NCI-H1417 treated with DMSO at 0.1 percent for 48 hours (cell line): ENCODE measurements at regions not wholly inside any gene's neighbourhood (a gene's known extent, or its start where the extent isn't known, plus 50 kb on each side); places are given as distances from the start of the nearest gene placed in this dataset.

ENCODE experiments used
- DNase-seq: peaks from one replicate; lab custom pipeline; 2025; lab: John Stamatoyannopoulos, UW

DNA sequence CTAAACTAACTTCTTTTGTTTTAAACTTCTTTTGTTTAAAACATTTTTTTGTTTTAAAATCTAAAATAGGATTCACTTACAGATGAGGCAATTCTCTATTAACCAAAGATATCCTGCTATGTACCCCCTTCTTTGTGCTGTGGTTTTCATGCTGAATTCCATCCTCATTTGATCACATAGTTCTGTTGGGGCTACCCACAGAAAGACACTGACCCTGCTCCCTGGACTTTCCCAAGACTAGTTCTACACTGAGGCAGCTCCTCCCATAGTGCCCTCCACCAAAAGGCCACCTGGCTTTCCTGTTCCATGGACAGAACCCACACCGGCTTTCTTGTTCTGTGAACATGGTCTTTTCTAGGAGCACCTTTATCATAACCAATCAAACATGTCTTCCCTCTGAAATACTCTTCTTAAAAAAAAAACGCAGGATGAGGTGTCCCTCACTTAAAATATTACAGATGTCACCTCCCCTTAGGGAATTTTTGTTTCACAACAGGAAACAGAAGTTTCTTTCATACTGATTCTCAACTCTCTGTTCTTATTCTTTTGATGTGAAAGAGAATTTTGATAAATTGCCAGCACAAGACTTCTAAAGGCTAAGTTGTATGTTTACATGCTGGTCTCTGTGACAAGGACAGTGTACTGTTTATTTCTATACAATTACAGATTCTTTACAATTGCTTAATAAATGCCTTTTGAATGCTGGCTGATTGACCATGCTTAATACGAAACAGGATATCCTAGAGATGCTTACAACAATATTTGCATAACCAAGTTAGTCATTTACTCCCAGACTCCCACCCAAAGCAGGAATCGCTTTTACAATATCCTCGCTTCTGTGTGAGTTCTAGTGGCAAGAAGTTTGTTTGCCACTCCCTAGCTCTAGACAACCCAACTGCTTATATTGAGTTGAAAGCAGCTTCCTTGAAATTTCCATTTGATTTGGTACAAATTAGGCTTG lies 300.4 kb downstream of the DTWD2 start:
- no peak for DNase-seq

- no peak for DNase-seq
These were observed 301.2 kb downstream of the DTWD2 start for GRCh38 chr5:118687100-118687499.

DNA sequence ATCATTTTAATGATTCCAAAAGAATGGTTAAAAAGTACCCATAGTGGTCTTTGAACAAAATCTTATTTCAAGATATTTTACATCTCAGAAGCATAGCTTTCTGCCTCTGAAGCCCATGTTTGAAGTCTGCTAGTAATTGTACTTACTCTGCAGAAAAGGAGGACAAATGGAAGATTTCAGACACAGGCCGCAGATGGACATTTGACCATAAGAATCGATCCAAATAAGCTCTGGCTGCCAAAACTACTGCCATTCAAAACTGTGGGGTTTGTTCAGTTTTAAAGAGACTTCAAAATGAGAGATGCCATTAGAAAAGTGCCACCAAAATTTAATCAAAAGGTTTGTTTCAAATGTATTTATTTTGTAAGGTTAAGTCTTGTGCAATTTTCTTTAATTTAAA lies 306.7 kb downstream of the DTWD2 start:
- no peak for DNase-seq

DNA sequence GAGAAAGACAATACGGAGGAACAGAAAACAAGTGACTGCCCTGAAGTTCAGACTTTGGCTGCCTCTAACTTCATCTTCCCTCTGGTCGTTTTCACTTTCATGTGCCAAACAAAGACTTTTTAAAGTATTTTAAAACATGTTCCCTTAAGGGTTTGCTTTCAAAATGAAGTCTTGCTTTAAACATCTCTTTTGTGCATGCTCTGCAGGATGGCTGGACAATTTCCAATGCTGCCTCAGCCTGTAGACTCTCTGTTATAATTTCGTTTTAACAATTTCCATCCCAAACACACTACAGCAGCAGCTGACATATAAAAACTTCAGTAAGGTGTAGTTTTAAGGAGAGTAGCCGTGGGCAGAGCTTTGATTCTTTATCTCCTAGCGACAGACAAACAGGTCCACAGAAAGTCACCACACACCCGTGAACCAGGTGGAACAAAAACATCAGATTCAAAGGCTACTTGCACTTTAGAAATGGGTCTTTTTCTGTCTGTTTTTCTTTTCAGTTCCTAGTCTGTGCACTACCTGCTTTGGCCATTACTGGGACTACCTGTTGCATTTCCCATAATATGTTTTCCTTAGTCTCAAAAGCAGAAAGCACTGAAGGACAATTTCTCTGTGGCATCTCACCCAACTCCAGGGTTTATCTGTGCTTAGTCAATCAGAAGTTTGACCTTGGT lies 308.9 kb downstream of the DTWD2 start:
- no peak for DNase-seq

GRCh38 chr5:118678746-118679145 lies 309.6 kb downstream of the DTWD2 start:
- no peak for DNase-seq

DNA sequence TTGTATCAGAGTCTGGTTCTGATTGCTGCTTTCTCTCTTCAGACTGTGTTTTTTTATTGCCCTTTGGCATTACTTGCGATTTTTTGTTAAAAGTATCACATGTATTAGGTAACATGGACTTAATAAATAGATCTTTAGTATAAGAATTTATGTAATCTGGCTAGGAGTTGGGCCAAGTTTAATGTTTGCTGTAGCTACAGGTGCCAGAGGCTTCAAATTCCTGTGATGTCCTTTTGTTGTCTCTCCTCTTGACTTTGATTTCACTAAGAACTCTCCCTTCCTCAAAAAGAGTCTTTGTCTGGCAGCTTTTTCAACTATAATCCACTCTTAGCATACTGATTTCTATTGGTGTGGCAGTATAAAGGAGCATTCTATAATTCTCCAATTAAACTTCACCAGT lies 313.1 kb downstream of the DTWD2 start:
- no peak for DNase-seq

- no peak for DNase-seq
These were observed 330.8 kb downstream of the DTWD2 start for GRCh38 chr5:118657576-118657975.

- DNase-seq, result no peak
These were observed 334.5 kb downstream of the DTWD2 start for GRCh38 chr5:118653872-118654271.

GRCh38 chr5:118653183-118653582 lies 335.2 kb downstream of the DTWD2 start:
- DNase-seq, result no peak

DNA sequence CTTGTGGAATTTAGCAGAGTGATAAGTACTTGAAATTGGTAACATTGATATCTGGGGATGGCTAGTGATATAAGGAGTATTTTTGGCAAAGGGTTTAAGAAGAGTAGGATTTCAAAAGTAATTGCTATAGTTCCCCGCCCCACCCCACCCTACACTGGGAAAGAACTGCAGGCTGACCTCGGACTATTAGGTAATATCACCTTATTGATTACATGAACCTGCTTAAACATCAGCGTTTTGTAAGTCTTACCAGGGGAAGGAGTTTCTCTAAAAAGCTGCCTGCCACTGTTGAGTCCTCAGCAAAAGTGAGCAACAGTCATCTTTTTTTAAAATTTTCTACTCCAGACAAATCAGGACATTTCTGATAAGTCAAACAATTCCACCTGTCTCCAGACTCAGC lies 337.3 kb downstream of the DTWD2 start:
- no peak for DNase-seq

- DNase-seq, result no peak
These were observed 340.8 kb downstream of the DTWD2 start for GRCh38 chr5:118647587-118647986.

GRCh38 chr5:118646917-118647316 lies 341.4 kb downstream of the DTWD2 start:
- no peak for DNase-seq

DNA sequence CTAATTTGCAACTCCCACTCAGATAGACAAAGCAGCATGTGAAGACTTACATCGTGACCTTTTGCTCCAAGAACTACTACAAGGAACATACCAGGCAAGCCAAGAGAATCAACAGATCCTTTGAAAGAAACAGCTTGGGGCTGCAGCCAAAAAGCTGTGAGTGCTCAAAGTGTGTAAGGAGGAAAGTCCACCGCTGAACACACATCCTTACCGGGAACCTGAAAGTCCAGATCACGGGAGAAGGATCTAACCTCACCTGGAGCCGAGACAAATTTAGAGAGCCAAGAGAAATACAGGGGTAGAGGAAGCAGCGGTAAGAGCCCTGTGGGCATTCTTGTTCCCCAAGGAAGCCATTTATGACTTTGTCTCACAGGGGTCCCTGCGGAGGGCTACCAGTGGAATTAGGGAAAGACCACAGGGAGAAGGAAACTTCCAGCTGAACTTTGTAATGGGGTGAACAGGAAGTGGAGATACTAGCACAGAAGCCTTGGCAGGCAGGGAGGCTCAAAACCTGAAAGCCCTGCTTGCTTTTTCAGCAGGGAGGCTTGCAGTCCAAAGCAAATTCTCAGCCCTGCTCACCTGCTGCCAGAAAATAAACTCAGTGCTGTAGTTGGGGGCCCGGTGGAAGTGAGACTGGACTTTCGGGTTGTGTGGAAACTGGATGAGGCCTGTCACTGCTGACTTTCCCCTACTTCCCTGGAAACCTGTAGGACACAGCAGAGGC lies 350.2 kb downstream of the DTWD2 start:
- no peak for DNase-seq

DNA sequence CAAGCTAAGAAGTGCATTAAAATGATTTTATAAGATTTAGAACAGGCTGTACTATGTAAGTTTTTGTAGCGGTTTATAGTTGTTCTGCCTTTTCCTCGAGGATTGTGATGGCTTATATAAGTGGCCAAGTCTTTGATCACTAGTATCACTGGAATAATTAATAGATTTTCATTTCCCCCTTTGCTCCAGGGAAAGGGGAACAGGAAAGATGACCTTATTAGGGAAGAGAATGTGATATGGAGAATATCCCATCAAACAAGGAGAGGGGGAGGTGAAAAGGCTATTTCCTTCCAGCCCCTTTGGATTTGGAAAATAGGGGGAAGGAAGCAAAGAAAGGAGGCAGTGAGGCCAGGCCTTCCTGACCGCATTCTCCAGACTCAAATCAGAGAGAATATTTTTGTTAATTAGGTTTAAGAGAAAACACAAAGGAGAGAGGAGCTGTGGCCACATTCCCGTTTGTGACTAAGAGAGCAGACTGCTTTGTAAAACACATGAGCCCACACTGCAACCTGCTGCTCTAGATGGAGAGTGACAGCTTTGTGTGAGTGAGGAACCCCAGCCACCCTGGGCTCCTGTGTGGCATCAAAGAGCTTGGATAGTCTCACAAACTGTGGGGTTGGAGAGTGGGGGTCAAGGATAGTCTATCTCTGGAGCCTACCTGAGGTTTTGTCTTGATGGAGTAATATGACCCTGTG lies 359.5 kb downstream of the DTWD2 start:
- DNase-seq, result no peak

- DNase-seq, result no peak
These were observed 368.1 kb downstream of the DTWD2 start for GRCh38 chr5:118620233-118620632.

DNA sequence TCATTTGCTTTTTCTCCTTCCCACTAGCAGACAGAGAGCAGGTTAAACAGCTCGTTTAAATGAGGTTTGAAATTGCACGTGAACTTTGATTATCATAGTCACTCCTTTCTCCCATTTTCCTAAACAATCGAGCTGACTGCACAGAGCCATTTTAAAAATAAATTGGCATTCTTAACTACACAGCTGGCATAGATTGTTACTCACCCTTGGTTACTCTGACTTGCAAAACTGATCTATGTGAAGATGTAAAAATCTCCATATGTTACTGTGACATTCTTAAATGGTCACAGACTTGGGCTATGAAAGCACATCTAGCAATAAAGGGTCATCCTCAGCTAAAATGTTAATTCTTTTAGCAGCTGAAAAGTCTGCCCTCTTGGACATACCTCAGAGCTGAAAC lies 368.5 kb downstream of the DTWD2 start:
- DNase-seq, result no peak

GRCh38 chr5:118616281-118616680 lies 372.1 kb downstream of the DTWD2 start:
- DNase-seq, result no peak

- DNase-seq, result no peak
These were observed 373.5 kb downstream of the DTWD2 start for GRCh38 chr5:118614731-118615456.

- DNase-seq, result no peak
These were observed 376.9 kb downstream of the DTWD2 start for GRCh38 chr5:118611332-118611945.

- DNase-seq, result no peak
These were observed 381.4 kb downstream of the DTWD2 start for GRCh38 chr5:118606940-118607339.

DNA sequence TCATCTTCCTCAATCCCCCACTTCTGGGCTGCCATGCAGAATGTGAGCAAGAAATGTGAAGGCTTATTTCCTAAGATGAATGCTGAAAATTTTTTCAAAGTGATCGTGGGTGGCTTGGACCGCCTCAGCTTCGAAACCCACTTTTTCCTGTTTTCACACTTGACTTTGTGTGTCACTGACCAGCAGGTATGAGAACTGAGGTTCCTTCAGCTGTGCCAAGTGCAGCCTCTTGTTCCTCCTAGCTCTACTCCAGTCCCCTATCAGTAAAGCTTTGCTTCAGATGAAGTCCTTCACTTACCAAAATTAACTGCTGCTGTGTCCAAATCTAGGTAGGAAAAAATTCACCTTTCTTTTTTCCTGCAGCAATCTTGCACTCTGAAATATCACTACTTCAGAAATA lies 382.6 kb downstream of the DTWD2 start:
- DNase-seq, result no peak
